Loucy (cell line): ENCODE measurements at regions not wholly inside any gene's neighbourhood (a gene's known extent, or its start where the extent isn't known, plus 50 kb on each side); places are given as distances from the start of the nearest gene placed in this dataset.

Experiments used
- H2AFZ ChIP-seq: fragments of 200-600 bp; sonication (generic); 2 replicates; pipeline ENCODE4 v1.6.0; 2016; ENCODE audit warnings: antibody characterized with exemption, mild to moderate bottlenecking, low read length, moderate library complexity
- H3F3A ChIP-seq: fragments of 200-600 bp; 2 replicates; pipeline ENCODE4 v1.6.0; 2016; ENCODE audit warnings: antibody characterized with exemption, low read depth, mild to moderate bottlenecking
- H3K27me3 ChIP-seq: fragments of 200-600 bp; sonication (generic); 2 replicates; pipeline ENCODE4 v1.6.1; 2014; ENCODE audit warnings: low read length, mild to moderate bottlenecking; ENCODE audit not compliant: insufficient read depth, poor library complexity, severe bottlenecking
- H3K36me3 ChIP-seq: fragments of 200-600 bp; sonication (generic); 2 replicates; pipeline ENCODE4 v1.6.1; 2016; ENCODE audit warnings: low read length; ENCODE audit not compliant: insufficient read depth
- H3K4me1 ChIP-seq: fragments of 200-600 bp; sonication (generic); 2 replicates; pipeline ENCODE4 v1.5.1; 2014; ENCODE audit warnings: low read length, mild to moderate bottlenecking; ENCODE audit not compliant: insufficient read depth, poor library complexity, severe bottlenecking
- H3K4me2 ChIP-seq: fragments of 200-600 bp; sonication (generic); 2 replicates; pipeline ENCODE4 v1.6.0; 2014; ENCODE audit warnings: antibody characterized with exemption, low read length, low read depth, mild to moderate bottlenecking; ENCODE audit not compliant: poor library complexity, severe bottlenecking
- H3K4me3 ChIP-seq: fragments of 200-600 bp; sonication (generic); 2 replicates; pipeline ENCODE4 v1.5.1; 2014; ENCODE audit warnings: low read length, mild to moderate bottlenecking, mixed read lengths; ENCODE audit not compliant: poor library complexity, severe bottlenecking
- H3K79me2 ChIP-seq: fragments of 200-600 bp; sonication (generic); 2 replicates; pipeline ENCODE4 v1.6.1; 2014; ENCODE audit warnings: low read length; ENCODE audit not compliant: insufficient read depth
- H3K9ac ChIP-seq: fragments of 200-600 bp; sonication (generic); 2 replicates; pipeline ENCODE4 v1.6.0; 2014; ENCODE audit warnings: mild to moderate bottlenecking, low read depth, low read length, moderate library complexity; ENCODE audit not compliant: poor library complexity, severe bottlenecking
- H3K9me2 ChIP-seq: fragments of 200-600 bp; sonication (generic); replicated peaks from 2 replicates; pipeline ENCODE4 v1.6.1; 2016; ENCODE audit warnings: low read depth, low read length, mixed read lengths
- H3K9me3 ChIP-seq: fragments of 200-600 bp; sonication (generic); 2 replicates; pipeline ENCODE4 v1.6.1; 2014; ENCODE audit warnings: mild to moderate bottlenecking, antibody characterized with exemption, low read length, low read depth; ENCODE audit not compliant: insufficient read depth
- H4K20me1 ChIP-seq: fragments of 200-600 bp; sonication (generic); 2 replicates; pipeline ENCODE4 v1.6.0; 2014; ENCODE audit warnings: antibody characterized with exemption, low read length, mild to moderate bottlenecking; ENCODE audit not compliant: insufficient read depth, poor library complexity, severe bottlenecking
- EZH2phosphoT487 ChIP-seq: fragments of 200-600 bp; IDR thresholded peaks from 2 replicates; pipeline ENCODE4 v1.6.1; 2018; ENCODE audit warnings: antibody characterized with exemption, mild to moderate bottlenecking, moderate library complexity, borderline replicate concordance
- TF ChIP-seq, protein P1 (sequence below): fragments of 200-600 bp; sonication (generic); conservative IDR thresholded peaks from 2 replicates; pipeline ENCODE4 v1.5.1; 2014; ENCODE audit warnings: mild to moderate bottlenecking, antibody characterized with exemption, low read length

DNA sequence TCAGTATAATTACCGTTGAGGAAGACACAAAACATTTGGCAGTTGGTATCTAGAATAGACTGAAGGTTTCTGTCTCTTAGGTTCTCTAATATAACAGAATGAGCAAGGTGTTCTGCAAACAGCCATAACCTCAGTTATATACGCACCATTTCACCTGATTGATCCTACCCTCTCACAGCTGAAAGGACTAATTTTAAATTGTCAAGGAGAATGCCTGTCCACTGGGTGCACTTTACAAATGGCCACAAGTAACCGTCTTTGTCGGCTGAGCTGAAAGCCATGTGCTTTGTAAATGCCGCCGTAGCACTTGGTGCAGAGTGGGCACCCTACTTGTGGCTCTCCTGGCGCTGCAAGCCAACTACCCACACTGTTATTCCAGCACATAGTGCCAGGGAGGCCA is 466.3 kb downstream of the AACS start:
- H3K9ac ChIP-seq, result no peak overlapping the region
- no peaks in the 10 kb centered on the region for H3K36me3 ChIP-seq
- H3K4me3 ChIP-seq, result no peak overlapping the region
- no peaks in the 10 kb centered on the region; the same call in 1 of the 2 replicates for H3K9me3 ChIP-seq
- no peak overlapping the region for H3K4me2 ChIP-seq
- no peaks in the 10 kb centered on the region for H3K27me3 ChIP-seq
- no peaks in the 10 kb centered on the region for H3K79me2 ChIP-seq
- no peaks in the 10 kb centered on the region for H3K4me1 ChIP-seq
- H3F3A ChIP-seq, result no peaks in the 10 kb centered on the region
- H2AFZ ChIP-seq, result no peak overlapping the region
- H3K9me2 ChIP-seq, result no peaks in the 10 kb centered on the region
- TF ChIP-seq, protein P1, sequence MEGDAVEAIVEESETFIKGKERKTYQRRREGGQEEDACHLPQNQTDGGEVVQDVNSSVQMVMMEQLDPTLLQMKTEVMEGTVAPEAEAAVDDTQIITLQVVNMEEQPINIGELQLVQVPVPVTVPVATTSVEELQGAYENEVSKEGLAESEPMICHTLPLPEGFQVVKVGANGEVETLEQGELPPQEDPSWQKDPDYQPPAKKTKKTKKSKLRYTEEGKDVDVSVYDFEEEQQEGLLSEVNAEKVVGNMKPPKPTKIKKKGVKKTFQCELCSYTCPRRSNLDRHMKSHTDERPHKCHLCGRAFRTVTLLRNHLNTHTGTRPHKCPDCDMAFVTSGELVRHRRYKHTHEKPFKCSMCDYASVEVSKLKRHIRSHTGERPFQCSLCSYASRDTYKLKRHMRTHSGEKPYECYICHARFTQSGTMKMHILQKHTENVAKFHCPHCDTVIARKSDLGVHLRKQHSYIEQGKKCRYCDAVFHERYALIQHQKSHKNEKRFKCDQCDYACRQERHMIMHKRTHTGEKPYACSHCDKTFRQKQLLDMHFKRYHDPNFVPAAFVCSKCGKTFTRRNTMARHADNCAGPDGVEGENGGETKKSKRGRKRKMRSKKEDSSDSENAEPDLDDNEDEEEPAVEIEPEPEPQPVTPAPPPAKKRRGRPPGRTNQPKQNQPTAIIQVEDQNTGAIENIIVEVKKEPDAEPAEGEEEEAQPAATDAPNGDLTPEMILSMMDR, result no peak
- TF ChIP-seq EZH2phosphoT487, result no peak
- H4K20me1 ChIP-seq, result no peaks in the 10 kb centered on the region

DNA sequence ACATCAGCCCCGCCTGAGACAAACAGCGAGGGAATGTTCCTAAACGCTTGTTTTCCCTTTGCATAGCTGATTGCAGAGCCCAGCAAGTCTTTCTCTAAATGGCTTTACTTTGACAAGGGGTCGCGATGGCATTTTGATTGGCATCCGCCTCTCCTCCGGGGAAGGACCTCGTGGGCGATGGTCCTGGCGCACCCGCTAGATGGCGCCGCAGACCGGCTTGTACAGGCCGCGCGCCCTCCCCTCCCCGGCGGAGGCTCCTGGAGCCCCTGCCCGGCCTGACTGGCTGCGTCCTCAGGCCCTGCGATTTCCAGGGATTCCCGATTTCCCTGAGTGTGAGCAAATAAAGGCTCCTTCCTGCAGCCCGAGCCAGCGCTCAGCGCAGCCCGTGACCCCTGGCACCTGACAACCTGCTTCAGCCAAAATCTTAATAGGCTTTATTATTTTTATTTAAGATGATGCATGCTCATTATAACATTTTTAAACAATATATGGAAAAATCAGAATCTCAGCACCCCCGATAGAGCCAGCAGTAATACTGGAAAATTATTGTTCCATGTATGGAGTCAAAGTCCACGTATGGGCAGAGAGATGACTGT is 468.3 kb downstream of the AACS start:
- H3K9me2 ChIP-seq, result no peaks in the 10 kb centered on the region
- H3K9me3 ChIP-seq, result no peaks in the 10 kb centered on the region; the same call in 1 of the 2 replicates
- H3K4me2 ChIP-seq, result no peak overlapping the region
- H2AFZ ChIP-seq, result no peak overlapping the region
- H3K9ac ChIP-seq, result no peak overlapping the region
- no peaks in the 10 kb centered on the region for H3K79me2 ChIP-seq
- no peaks in the 10 kb centered on the region for H3F3A ChIP-seq
- no peaks in the 10 kb centered on the region for H3K36me3 ChIP-seq
- H3K27me3 ChIP-seq, result no peaks in the 10 kb centered on the region
- H4K20me1 ChIP-seq, result no peaks in the 10 kb centered on the region
- no peaks in the 10 kb centered on the region for H3K4me1 ChIP-seq
- TF ChIP-seq, protein P1, result no peak
- no peak for TF ChIP-seq EZH2phosphoT487
- no peak overlapping the region for H3K4me3 ChIP-seq

DNA sequence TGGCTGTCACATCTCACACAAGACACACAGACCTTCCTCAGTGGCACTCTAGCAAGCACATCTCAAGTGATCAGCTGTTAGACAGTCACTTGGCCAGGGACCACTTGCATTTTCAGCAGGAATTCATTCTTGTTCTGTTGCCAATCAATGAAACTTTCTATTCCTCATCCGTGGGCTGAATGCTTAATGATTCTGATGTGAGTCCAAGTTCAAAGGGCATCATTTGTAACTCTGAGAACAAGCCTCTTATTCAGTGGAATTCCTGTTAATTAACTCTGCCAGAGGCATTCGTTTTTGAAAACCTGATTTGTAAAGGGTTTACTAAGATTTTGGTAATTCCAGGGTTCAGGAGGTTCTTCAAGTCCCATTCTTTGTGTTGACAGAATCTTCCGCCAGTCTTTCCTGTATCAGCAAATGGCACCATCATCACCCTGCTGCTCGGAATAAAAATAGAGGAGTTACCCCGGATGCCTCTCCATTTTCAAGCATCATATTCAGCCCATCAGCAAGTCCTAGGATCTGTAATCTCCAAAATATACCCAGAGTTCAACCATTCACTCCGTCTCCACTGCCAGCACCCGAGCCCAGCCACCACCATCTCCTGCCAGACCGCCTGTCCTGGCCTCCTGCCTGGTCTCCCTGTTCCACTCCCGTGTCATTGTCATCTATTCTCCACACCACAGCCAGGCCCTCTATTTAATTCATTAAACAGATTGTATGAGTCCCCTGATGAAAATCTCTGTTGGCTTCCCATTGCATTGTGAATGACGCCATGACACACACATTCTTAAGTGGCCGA is 473.4 kb downstream of the AACS start:
- H3K27me3 ChIP-seq, result no peaks in the 10 kb centered on the region
- H4K20me1 ChIP-seq, result no peaks in the 10 kb centered on the region
- H3K9ac ChIP-seq, result no peak overlapping the region
- no peaks in the 10 kb centered on the region for H3K9me3 ChIP-seq
- no peak overlapping the region for H3K4me2 ChIP-seq
- H2AFZ ChIP-seq, result no peak overlapping the region
- H3K79me2 ChIP-seq, result no peaks in the 10 kb centered on the region
- H3F3A ChIP-seq, result no peaks in the 10 kb centered on the region
- TF ChIP-seq, protein P1, result no peak
- TF ChIP-seq EZH2phosphoT487, result no peak
- H3K4me1 ChIP-seq, result no peaks in the 10 kb centered on the region
- H3K9me2 ChIP-seq, result no peaks in the 10 kb centered on the region
- no peak overlapping the region for H3K4me3 ChIP-seq
- no peaks in the 10 kb centered on the region for H3K36me3 ChIP-seq
